GM18520 (cell line): ENCODE measurements at regions not wholly inside any gene's neighbourhood (a gene's known extent, or its start where the extent isn't known, plus 50 kb on each side); places are given as distances from the start of the nearest gene placed in this dataset.
"Not testable (repeated sequence)": the region's sequence is repeated elsewhere in the genome, so short reads cannot be mapped to it uniquely, and the experiment has no call there.

Source experiments
- ATAC-seq: cut with Tn5 transposase; IDR thresholded peaks from one replicate; pipeline ENCODE4 v1.9.1; 2021; ENCODE audit not compliant: unreplicated experiment

GRCh38 chr10:6824793-6825192, 244.7 kb upstream of the PRKCQ start:
- not testable (repeated sequence) for ATAC-seq

GRCh38 chr10:6823770-6824169, 243.7 kb upstream of the PRKCQ start:
- ATAC-seq: no peak

GRCh38 chr10:6819301-6819700, 239.2 kb upstream of the PRKCQ start:
- no peak for ATAC-seq

GRCh38 chr10:6817770-6818169, 237.7 kb upstream of the PRKCQ start:
- ATAC-seq: no peak

GRCh38 chr10:6815346-6815745, 235.3 kb upstream of the PRKCQ start:
- ATAC-seq: no peak

GRCh38 chr10:6813856-6814255, 233.8 kb upstream of the PRKCQ start:
- ATAC-seq: no peak

GRCh38 chr10:6813306-6813705, 233.2 kb upstream of the PRKCQ start:
- no peak for ATAC-seq

GRCh38 chr10:6811153-6811552, 231.1 kb upstream of the PRKCQ start:
- ATAC-seq: no peak

- no peak for ATAC-seq
Observed at GRCh38 chr10:6803427-6803783, 223.3 kb upstream of the PRKCQ start.

- ATAC-seq: no peak
Observed at GRCh38 chr10:6802759-6803426, 222.8 kb upstream of the PRKCQ start.

- ATAC-seq: no peak
Observed at GRCh38 chr10:6796231-6796630, 216.2 kb upstream of the PRKCQ start.

- ATAC-seq: no peak
Observed at GRCh38 chr10:6795541-6795940, 215.5 kb upstream of the PRKCQ start.

- ATAC-seq: not testable (repeated sequence)
Observed at GRCh38 chr10:6794841-6795240, 214.8 kb upstream of the PRKCQ start.

- ATAC-seq: no peak
Observed at GRCh38 chr10:6794441-6794840, 214.4 kb upstream of the PRKCQ start.

GRCh38 chr10:6788731-6789130, 208.7 kb upstream of the PRKCQ start:
- no peak for ATAC-seq

GRCh38 chr10:6788231-6788630, 208.2 kb upstream of the PRKCQ start:
- ATAC-seq: no peak

- no peak for ATAC-seq
Observed at GRCh38 chr10:6787718-6788117, 207.6 kb upstream of the PRKCQ start.

- ATAC-seq: no peak
Observed at GRCh38 chr10:6787091-6787490, 207.0 kb upstream of the PRKCQ start.

GRCh38 chr10:6786579-6787031, 206.5 kb upstream of the PRKCQ start:
- no peak for ATAC-seq

- not testable (repeated sequence) for ATAC-seq
Observed at GRCh38 chr10:6784429-6784828, 204.4 kb upstream of the PRKCQ start.

GRCh38 chr10:6783471-6783870, 203.4 kb upstream of the PRKCQ start:
- no peak for ATAC-seq

GRCh38 chr10:6782378-6782777, 202.3 kb upstream of the PRKCQ start:
- ATAC-seq: no peak

GRCh38 chr10:6781133-6781770, 201.2 kb upstream of the PRKCQ start:
- no peak for ATAC-seq
